ENCODE measurements at regions not wholly inside any gene's neighbourhood (a gene's known extent, or its start where the extent isn't known, plus 50 kb on each side); places are given as distances from the start of the nearest gene placed in this dataset.
A peak's percentile ranks its signal among the peaks of the same experiment; 100 is the strongest.

- Mint-ChIP-seq H3K27ac (ENCODE audit: unreplicated experiment) (peak overlapping the region; percentile 10), H3K4me1 (ENCODE audit: unreplicated experiment) (peaks cover 62% of the 10 kb centered on the region), H3K27me3 (ENCODE audit: unreplicated experiment) (no peaks in the 10 kb centered on the region), H3K9me3 (ENCODE audit: unreplicated experiment) (no peaks in the 10 kb centered on the region), H3K4me3 (ENCODE audit: unreplicated experiment) (no peak overlapping the region), H3K36me3 (ENCODE audit: unreplicated experiment) (no peaks in the 10 kb centered on the region)
- DNase-seq (ENCODE audit: extremely low spot score, unreplicated experiment), result no peak
- no peak for TF ChIP-seq CTCF (IDR thresholded peaks at IDR 0.05)
Observed at GRCh38 chr6:113594726-113595125, 262.4 kb upstream of the MARCKS start.

- no peaks in the 10 kb centered on the region for H3K27me3 Mint-ChIP-seq (ENCODE audit: unreplicated experiment)
- no peaks in the 10 kb centered on the region for H3K9me3 Mint-ChIP-seq (ENCODE audit: unreplicated experiment)
- H3K36me3 Mint-ChIP-seq (ENCODE audit: unreplicated experiment), result no peaks in the 10 kb centered on the region
- H3K4me1 Mint-ChIP-seq (ENCODE audit: unreplicated experiment), result peaks cover 61% of the 10 kb centered on the region
- H3K27ac Mint-ChIP-seq (ENCODE audit: unreplicated experiment), result peak overlapping the region; percentile 92
- no peak for TF ChIP-seq CTCF (IDR thresholded peaks at IDR 0.05)
- no peak for DNase-seq (ENCODE audit: extremely low spot score, unreplicated experiment)
- no peak overlapping the region for H3K4me3 Mint-ChIP-seq (ENCODE audit: unreplicated experiment)
Observed at GRCh38 chr6:113595911-113596376, 261.2 kb upstream of the MARCKS start.

- Mint-ChIP-seq H3K27me3 (ENCODE audit: unreplicated experiment) (no peaks in the 10 kb centered on the region), H3K4me3 (ENCODE audit: unreplicated experiment) (peak overlapping the region; percentile 14), H3K4me1 (ENCODE audit: unreplicated experiment) (peaks cover 62% of the 10 kb centered on the region), H3K36me3 (ENCODE audit: unreplicated experiment) (no peaks in the 10 kb centered on the region), H3K9me3 (ENCODE audit: unreplicated experiment) (peaks cover 1% of the 10 kb centered on the region), H3K27ac (ENCODE audit: unreplicated experiment) (peak overlapping the region; percentile 92)
- no peak for TF ChIP-seq CTCF (IDR thresholded peaks at IDR 0.05)
- no peak for DNase-seq (ENCODE audit: extremely low spot score, unreplicated experiment)
Observed at GRCh38 chr6:113596387-113597230, 260.5 kb upstream of the MARCKS start.

- Mint-ChIP-seq H3K27me3 (ENCODE audit: unreplicated experiment) (no peaks in the 10 kb centered on the region), H3K4me1 (ENCODE audit: unreplicated experiment) (peaks cover 56% of the 10 kb centered on the region), H3K9me3 (ENCODE audit: unreplicated experiment) (peaks cover 3% of the 10 kb centered on the region), H3K4me3 (ENCODE audit: unreplicated experiment) (no peak overlapping the region), H3K27ac (ENCODE audit: unreplicated experiment) (peak overlapping the region; percentile 92), H3K36me3 (ENCODE audit: unreplicated experiment) (no peaks in the 10 kb centered on the region)
- no peak for DNase-seq (ENCODE audit: extremely low spot score, unreplicated experiment)
- no peak for TF ChIP-seq CTCF (IDR thresholded peaks at IDR 0.05)
Observed at GRCh38 chr6:113597231-113597583, 259.9 kb upstream of the MARCKS start.

- no peak for DNase-seq (ENCODE audit: extremely low spot score, unreplicated experiment)
- H3K4me3 Mint-ChIP-seq (ENCODE audit: unreplicated experiment), result no peak overlapping the region
- H3K27ac Mint-ChIP-seq (ENCODE audit: unreplicated experiment), result peak overlapping the region; percentile 13
- peaks cover 46% of the 10 kb centered on the region for H3K4me1 Mint-ChIP-seq (ENCODE audit: unreplicated experiment)
- TF ChIP-seq CTCF (IDR thresholded peaks at IDR 0.05), result no peak
- no peaks in the 10 kb centered on the region for H3K36me3 Mint-ChIP-seq (ENCODE audit: unreplicated experiment)
- peaks cover 3% of the 10 kb centered on the region for H3K9me3 Mint-ChIP-seq (ENCODE audit: unreplicated experiment)
- H3K27me3 Mint-ChIP-seq (ENCODE audit: unreplicated experiment), result no peaks in the 10 kb centered on the region
Observed at GRCh38 chr6:113598786-113599185, 258.4 kb upstream of the MARCKS start.

Measured in osteocyte (in vitro differentiated cells).